ENCODE measurements at regions not wholly inside any gene's neighbourhood (a gene's known extent, or its start where the extent isn't known, plus 50 kb on each side); places are given as distances from the start of the nearest gene placed in this dataset.

- in situ Hi-C loops (cut with HindIII; ENCODE audit: low pct_unique_long_range_greater_than_20kb, low sequenced_read_pairs), result no loop called here
- TF ChIP-seq POLR2AphosphoS5 (IDR thresholded peaks at IDR 0.05; ENCODE audit: low read depth, low read length) (no peak), CTCF (IDR thresholded peaks at IDR 0.05) (no peak), SIN3A (IDR thresholded peaks at IDR 0.05; ENCODE audit: borderline replicate concordance, insufficient read depth, low read depth, low read length) (no peak)
- CTCF ChIA-PET, result no interaction called here
These were observed 87.2 kb upstream of the TNP1 start for GRCh38 chr2:216947055-216947454.

GRCh38 chr2:216944733-216945132 lies 84.9 kb upstream of the TNP1 start:
- no peak for DNase-seq (ENCODE audit: low read depth, low spot score)
- Histone ChIP-seq H3K4me3 (ENCODE audit: low read depth in 2 of 2, low read length in 2 of 2) (no peak overlapping the region), H3K27ac (ENCODE audit: low read length) (no peak overlapping the region), H3K4me1 (ENCODE audit: control insufficient read depth, insufficient read depth, low read length) (no peaks in the 10 kb centered on the region), H3K9me3 (ENCODE audit: control insufficient read depth, insufficient read depth, low read depth, low read length) (no peaks in the 10 kb centered on the region), H3K36me3 (ENCODE audit: control insufficient read depth, insufficient read depth, low read length) (no peaks in the 10 kb centered on the region), H3K27me3 (ENCODE audit: control insufficient read depth, insufficient read depth, low read length) (no peaks in the 10 kb centered on the region)
- ChIA-PET POLR2A (no interaction called here), CTCF (no interaction called here)
- TF ChIP-seq CTCF (IDR thresholded peaks at IDR 0.05) (no peak), TCF7L2 (IDR thresholded peaks at IDR 0.05; ENCODE audit: low read depth, low read length) (no peak), POLR2AphosphoS5 (IDR thresholded peaks at IDR 0.05; ENCODE audit: low read depth, low read length) (no peak), REST (IDR thresholded peaks at IDR 0.05; ENCODE audit: insufficient read depth in 1 of 2, low read depth in 2 of 2, low read length in 1 of 2) (no peak), SIN3A (IDR thresholded peaks at IDR 0.05; ENCODE audit: borderline replicate concordance, insufficient read depth, low read depth, low read length) (no peak)
- no TSS peak for BruUV-seq (replicated peaks)
- intact Hi-C loops (cut with micrococcal nuclease; ENCODE audit: unreplicated experiment), result no loop called here
- no peak for ATAC-seq
- in situ Hi-C loops (cut with HindIII; ENCODE audit: low pct_unique_long_range_greater_than_20kb, low sequenced_read_pairs), result no loop called here

More at GRCh38 chr2:216947055-216947454, 87.2 kb upstream of the TNP1 start:
- intact Hi-C loops (cut with micrococcal nuclease; ENCODE audit: unreplicated experiment), result no loop called here
- Histone ChIP-seq H3K9me3 (ENCODE audit: control insufficient read depth, insufficient read depth, low read depth, low read length) (no peaks in the 10 kb centered on the region), H3K4me3 (ENCODE audit: low read depth in 2 of 2, low read length in 2 of 2) (no peak overlapping the region), H3K4me1 (ENCODE audit: control insufficient read depth, insufficient read depth, low read length) (no peaks in the 10 kb centered on the region), H3K27ac (ENCODE audit: low read length) (no peak overlapping the region), H3K27me3 (ENCODE audit: control insufficient read depth, insufficient read depth, low read length) (no peaks in the 10 kb centered on the region), H3K36me3 (ENCODE audit: control insufficient read depth, insufficient read depth, low read length) (no peaks in the 10 kb centered on the region)
- ATAC-seq (no peak), DNase-seq (ENCODE audit: low read depth, low spot score) (no peak)
- no TSS peak for BruUV-seq (replicated peaks)
- POLR2A ChIA-PET, result interaction anchor here (0.7 kb wide), 1 partner anchor 144 kb away, joined by 3 read pairs; no protein-coding TSS in a partner anchor

Data from Panc1 (cell line).